HL-60 (cell line): ENCODE measurements at regions not wholly inside any gene's neighbourhood (a gene's known extent, or its start where the extent isn't known, plus 50 kb on each side); places are given as distances from the start of the nearest gene placed in this dataset.

Experiments
- DNase-seq, 2 experiments: peaks; one replicate each; pipeline ENCODE4 v3.0.0-alpha.2; 2010 to 2020; ENCODE audit warnings: low read depth in 1 of 2, low spot score in 1 of 2
- H3K27ac ChIP-seq: fragments of 250-450 bp; sonication (Bioruptor Pico); replicated peaks from 2 replicates; pipeline ENCODE4 v1.5.1; 2020; ENCODE audit warnings: mild to moderate bottlenecking, moderate library complexity
- H3K27me3 ChIP-seq: fragments of 250-450 bp; sonication (Bioruptor Pico); 2 replicates; pipeline ENCODE4 v1.5.1; 2021; ENCODE audit warnings: mild to moderate bottlenecking, moderate library complexity; ENCODE audit not compliant: insufficient read depth, poor library complexity, severe bottlenecking
- H3K4me3 ChIP-seq: replicated peaks from 2 replicates; pipeline ENCODE4 v1.5.1; 2011; ENCODE audit warnings: mild to moderate bottlenecking, control low read depth, low read length; ENCODE audit not compliant: insufficient read depth
- GABPA ChIP-seq: IDR thresholded peaks from 2 replicates; pipeline ENCODE4 v1.6.1; 2012; ENCODE audit warnings: low read depth
- POLR2AphosphoS5 ChIP-seq: IDR thresholded peaks from 2 replicates; pipeline ENCODE4 v1.6.1; 2012; ENCODE audit warnings: low read depth
- REST ChIP-seq: IDR thresholded peaks from 2 replicates; pipeline ENCODE4 v1.6.1; 2012; ENCODE audit warnings: low read depth; ENCODE audit not compliant: insufficient replicate concordance
- SPI1 ChIP-seq: IDR thresholded peaks from 2 replicates; pipeline ENCODE4 v1.6.1; 2012; ENCODE audit warnings: low read depth, mild to moderate bottlenecking, borderline replicate concordance
- TF ChIP-seq, protein P1 (sequence below): IDR thresholded peaks from one replicate; pipeline ENCODE4 v1.5.1; 2011; ENCODE audit warnings: low read length, control low read depth, inconsistent platforms; ENCODE audit not compliant: insufficient read depth

GRCh38 chr20:4383961-4384360 lies 134.9 kb upstream of the ADRA1D start:
- TF ChIP-seq POLR2AphosphoS5 (no peak), GABPA (no peak), SPI1 (no peak), REST (no peak)
- TF ChIP-seq, protein P1, sequence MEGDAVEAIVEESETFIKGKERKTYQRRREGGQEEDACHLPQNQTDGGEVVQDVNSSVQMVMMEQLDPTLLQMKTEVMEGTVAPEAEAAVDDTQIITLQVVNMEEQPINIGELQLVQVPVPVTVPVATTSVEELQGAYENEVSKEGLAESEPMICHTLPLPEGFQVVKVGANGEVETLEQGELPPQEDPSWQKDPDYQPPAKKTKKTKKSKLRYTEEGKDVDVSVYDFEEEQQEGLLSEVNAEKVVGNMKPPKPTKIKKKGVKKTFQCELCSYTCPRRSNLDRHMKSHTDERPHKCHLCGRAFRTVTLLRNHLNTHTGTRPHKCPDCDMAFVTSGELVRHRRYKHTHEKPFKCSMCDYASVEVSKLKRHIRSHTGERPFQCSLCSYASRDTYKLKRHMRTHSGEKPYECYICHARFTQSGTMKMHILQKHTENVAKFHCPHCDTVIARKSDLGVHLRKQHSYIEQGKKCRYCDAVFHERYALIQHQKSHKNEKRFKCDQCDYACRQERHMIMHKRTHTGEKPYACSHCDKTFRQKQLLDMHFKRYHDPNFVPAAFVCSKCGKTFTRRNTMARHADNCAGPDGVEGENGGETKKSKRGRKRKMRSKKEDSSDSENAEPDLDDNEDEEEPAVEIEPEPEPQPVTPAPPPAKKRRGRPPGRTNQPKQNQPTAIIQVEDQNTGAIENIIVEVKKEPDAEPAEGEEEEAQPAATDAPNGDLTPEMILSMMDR: no peak
- peaks cover 3% of the 10 kb centered on the region for H3K27me3 ChIP-seq
- no peak overlapping the region for H3K27ac ChIP-seq
- H3K4me3 ChIP-seq: no peak overlapping the region
- no peak for DNase-seq

DNA sequence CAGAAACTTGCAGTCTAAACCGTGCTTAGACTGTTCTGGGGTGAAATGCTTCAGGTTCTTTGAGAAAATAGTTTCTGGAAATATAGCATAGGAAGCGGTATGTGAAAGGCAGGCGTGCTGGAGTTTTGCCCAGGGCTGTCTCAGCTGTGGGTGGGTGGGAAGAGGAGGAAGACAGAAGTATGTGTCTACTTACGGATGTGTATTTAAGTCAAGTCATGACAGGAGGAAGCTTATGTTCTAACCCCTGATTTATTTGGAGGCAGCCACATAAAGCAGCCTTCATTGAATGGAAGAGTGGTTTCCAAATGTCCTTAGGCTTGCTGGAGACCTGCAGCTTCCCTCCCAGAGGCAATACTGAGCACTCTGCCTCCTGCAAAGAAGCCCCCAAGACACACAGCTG lies 126.8 kb upstream of the ADRA1D start:
- no peak overlapping the region for H3K27ac ChIP-seq
- H3K4me3 ChIP-seq: no peak overlapping the region
- no peak for DNase-seq
- H3K27me3 ChIP-seq: no peaks in the 10 kb centered on the region
- TF ChIP-seq SPI1: no peak
- TF ChIP-seq REST: no peak
- TF ChIP-seq, protein P1: no peak
- no peak for TF ChIP-seq GABPA
- TF ChIP-seq POLR2AphosphoS5: no peak

- TF ChIP-seq GABPA (no peak), REST (no peak), SPI1 (no peak), POLR2AphosphoS5 (no peak)
- TF ChIP-seq, protein P1: no peak
These were observed 124.4 kb upstream of the ADRA1D start for GRCh38 chr20:4373454-4373853.

More at GRCh38 chr20:4373454-4373853, 124.4 kb upstream of the ADRA1D start:
- no peak for DNase-seq
- no peaks in the 10 kb centered on the region for H3K27me3 ChIP-seq
- no peak overlapping the region for H3K27ac ChIP-seq
- no peak overlapping the region for H3K4me3 ChIP-seq
